ENCODE measurements at regions not wholly inside any gene's neighbourhood (a gene's known extent, or its start where the extent isn't known, plus 50 kb on each side); places are given as distances from the start of the nearest gene placed in this dataset.
"Not testable (repeated sequence)": the region's sequence is repeated elsewhere in the genome, so short reads cannot be mapped to it uniquely, and the experiment has no call there.

GRCh38 chr5:13081116-13081515 is 863.4 kb downstream of the DNAH5 start:
- H3K4me1 Mint-ChIP-seq = no peaks in the 10 kb centered on the region
- H3K9me3 Mint-ChIP-seq = peaks cover 6% of the 10 kb centered on the region
- H3K36me3 Mint-ChIP-seq (ENCODE audit: low read depth) = no peaks in the 10 kb centered on the region
- H3K27ac Mint-ChIP-seq = no peak overlapping the region
- no peak for DNase-seq
- H3K27me3 Mint-ChIP-seq = no peaks in the 10 kb centered on the region
- POLR2A ChIA-PET = no interaction called here
- CTCF ChIA-PET = no interaction called here
- H3K4me3 Mint-ChIP-seq = no peak overlapping the region

GRCh38 chr5:13072936-13073335 is 871.6 kb downstream of the DNAH5 start:
- H3K4me3 Mint-ChIP-seq; H3K27me3 Mint-ChIP-seq; H3K27ac Mint-ChIP-seq; POLR2A ChIA-PET; H3K4me1 Mint-ChIP-seq; CTCF ChIA-PET; H3K36me3 Mint-ChIP-seq (ENCODE audit: low read depth); DNase-seq: not testable (repeated sequence)
- peaks cover 17% of the 10 kb centered on the region for H3K9me3 Mint-ChIP-seq

GRCh38 chr5:13063088-13063487 is 881.4 kb downstream of the DNAH5 start:
- ChIA-PET CTCF (no interaction called here), POLR2A (no interaction called here)
- H3K36me3 Mint-ChIP-seq (ENCODE audit: low read depth) = no peaks in the 10 kb centered on the region
- H3K4me3 Mint-ChIP-seq = no peak overlapping the region
- no peaks in the 10 kb centered on the region for H3K4me1 Mint-ChIP-seq
- H3K9me3 Mint-ChIP-seq = peaks cover 5% of the 10 kb centered on the region
- H3K27me3 Mint-ChIP-seq = no peaks in the 10 kb centered on the region
- H3K27ac Mint-ChIP-seq = no peak overlapping the region
- DNase-seq = no peak

- peaks cover 3% of the 10 kb centered on the region for H3K36me3 Mint-ChIP-seq (ENCODE audit: low read depth)
- no peaks in the 10 kb centered on the region for H3K27me3 Mint-ChIP-seq
- H3K4me1 Mint-ChIP-seq = peaks cover 7% of the 10 kb centered on the region
- DNase-seq = no peak
- H3K27ac Mint-ChIP-seq = no peak overlapping the region
- ChIA-PET CTCF (no interaction called here), POLR2A (no interaction called here)
- H3K9me3 Mint-ChIP-seq = peaks cover 16% of the 10 kb centered on the region
- H3K4me3 Mint-ChIP-seq = no peak overlapping the region
Measured at GRCh38 chr5:13045897-13046551, 898.5 kb downstream of the DNAH5 start.

DNA sequence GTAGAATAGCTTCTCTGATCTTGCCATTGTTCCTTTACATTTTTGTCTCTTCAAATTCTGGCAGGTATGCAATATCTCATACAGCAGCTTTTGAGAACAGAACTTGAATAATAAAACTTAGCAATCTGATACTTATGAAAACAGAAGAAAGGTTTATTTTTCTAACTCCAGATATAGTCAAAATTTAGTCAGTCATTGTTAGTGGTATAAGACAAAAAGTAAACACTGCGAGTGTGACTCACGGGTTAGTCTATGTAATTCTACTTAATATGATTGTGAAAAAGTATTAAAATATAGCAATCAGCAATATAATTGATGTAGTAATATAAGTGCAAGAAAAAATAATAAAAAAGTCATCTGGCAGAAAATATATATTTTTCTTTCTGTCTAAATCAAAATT is 910.4 kb downstream of the DNAH5 start:
- ChIA-PET POLR2A (no interaction called here), CTCF (no interaction called here)
- no peak overlapping the region for H3K4me3 Mint-ChIP-seq

GRCh38 chr5:13029211-13029610 is 915.3 kb downstream of the DNAH5 start:
- Mint-ChIP-seq H3K9me3 (peaks cover 7% of the 10 kb centered on the region), H3K4me3 (no peak overlapping the region), H3K27me3 (no peaks in the 10 kb centered on the region), H3K27ac (no peak overlapping the region), H3K4me1 (no peaks in the 10 kb centered on the region), H3K36me3 (ENCODE audit: low read depth) (no peaks in the 10 kb centered on the region)
- ChIA-PET CTCF (no interaction called here), POLR2A (no interaction called here)
- DNase-seq = no peak

More for the DNA sequence above, 910.4 kb downstream of the DNAH5 start:
- DNase-seq = no peak
- Mint-ChIP-seq H3K27me3 (no peaks in the 10 kb centered on the region), H3K9me3 (peaks cover 8% of the 10 kb centered on the region), H3K36me3 (ENCODE audit: low read depth) (no peaks in the 10 kb centered on the region), H3K4me1 (no peaks in the 10 kb centered on the region), H3K27ac (no peak overlapping the region)

GRCh38 chr5:13027874-13028273 is 916.6 kb downstream of the DNAH5 start:
- ChIA-PET POLR2A (no interaction called here), CTCF (no interaction called here)
- Mint-ChIP-seq H3K4me3 (no peak overlapping the region), H3K9me3 (peaks cover 7% of the 10 kb centered on the region), H3K36me3 (ENCODE audit: low read depth) (no peaks in the 10 kb centered on the region), H3K4me1 (no peaks in the 10 kb centered on the region), H3K27me3 (no peaks in the 10 kb centered on the region), H3K27ac (no peak overlapping the region)
- no peak for DNase-seq

DNA sequence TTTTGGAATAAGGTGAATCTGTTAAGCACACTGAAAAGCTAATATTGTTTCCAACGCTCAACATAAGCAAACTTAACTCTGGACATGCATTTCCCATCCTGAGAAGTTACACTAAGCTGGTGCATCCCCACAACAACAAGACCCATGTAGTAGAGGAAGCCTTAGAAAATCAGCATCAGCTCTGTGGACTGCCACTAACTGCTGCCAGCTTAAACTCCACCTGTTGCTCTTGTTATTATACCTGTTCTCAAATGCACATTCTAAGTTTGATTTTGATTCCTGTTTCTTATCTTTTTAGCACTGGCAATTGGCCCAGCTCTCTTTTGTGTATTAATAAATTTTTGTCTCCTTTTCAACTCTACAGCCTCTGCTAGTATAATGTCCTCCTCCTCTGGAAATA is 924.8 kb downstream of the DNAH5 start:
- Mint-ChIP-seq H3K4me3 (no peak overlapping the region), H3K4me1 (no peaks in the 10 kb centered on the region), H3K36me3 (ENCODE audit: low read depth) (no peaks in the 10 kb centered on the region), H3K27ac (no peak overlapping the region), H3K27me3 (no peaks in the 10 kb centered on the region), H3K9me3 (no peaks in the 10 kb centered on the region)
- no peak for DNase-seq
- ChIA-PET POLR2A (no interaction called here), CTCF (no interaction called here)

DNA sequence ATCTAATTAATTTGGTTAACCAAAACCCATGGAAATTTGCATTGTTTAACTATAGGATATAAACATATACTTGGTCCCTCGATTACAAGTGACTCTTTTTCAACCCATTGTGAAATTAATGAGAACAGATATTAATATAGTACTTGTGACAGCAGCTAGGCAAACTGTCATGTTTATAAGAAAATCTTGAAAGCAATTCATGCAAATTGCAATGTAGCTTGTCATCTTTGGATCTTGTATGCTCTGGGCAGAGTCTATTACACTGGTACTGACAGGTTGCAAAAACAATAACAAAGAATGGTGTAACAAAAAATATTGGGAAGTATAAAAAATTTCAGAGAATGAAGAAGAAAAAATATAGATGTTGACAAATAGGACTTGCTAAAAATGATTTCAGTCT is 941.0 kb downstream of the DNAH5 start:
- Mint-ChIP-seq H3K4me3 (no peak overlapping the region), H3K4me1 (no peaks in the 10 kb centered on the region), H3K27me3 (no peaks in the 10 kb centered on the region), H3K27ac (no peak overlapping the region), H3K36me3 (ENCODE audit: low read depth) (no peaks in the 10 kb centered on the region), H3K9me3 (peaks cover 11% of the 10 kb centered on the region)
- POLR2A ChIA-PET = no interaction called here
- DNase-seq = no peak
- CTCF ChIA-PET = no interaction called here

- Mint-ChIP-seq H3K27me3 (no peaks in the 10 kb centered on the region), H3K4me3 (no peak overlapping the region), H3K36me3 (ENCODE audit: low read depth) (no peaks in the 10 kb centered on the region), H3K27ac (no peak overlapping the region), H3K9me3 (peaks cover 12% of the 10 kb centered on the region), H3K4me1 (no peaks in the 10 kb centered on the region)
- CTCF ChIA-PET = no interaction called here
- POLR2A ChIA-PET = no interaction called here
- no peak for DNase-seq
Measured at GRCh38 chr5:12999667-13000066, 944.8 kb downstream of the DNAH5 start.

GRCh38 chr5:12985142-12985541 is 959.3 kb downstream of the DNAH5 start:
- Mint-ChIP-seq H3K27ac (no peak overlapping the region), H3K27me3 (no peaks in the 10 kb centered on the region), H3K4me1 (no peaks in the 10 kb centered on the region), H3K4me3 (no peak overlapping the region), H3K36me3 (ENCODE audit: low read depth) (no peaks in the 10 kb centered on the region), H3K9me3 (peaks cover 10% of the 10 kb centered on the region)
- DNase-seq = no peak
- CTCF ChIA-PET = no interaction called here
- POLR2A ChIA-PET = no interaction called here

GRCh38 chr5:12974856-12975255 is 969.6 kb downstream of the DNAH5 start:
- ChIA-PET POLR2A (no interaction called here), CTCF (no interaction called here)
- H3K36me3 Mint-ChIP-seq (ENCODE audit: low read depth) = no peaks in the 10 kb centered on the region
- no peak overlapping the region for H3K27ac Mint-ChIP-seq
- no peak for DNase-seq
- H3K4me3 Mint-ChIP-seq = no peak overlapping the region
- H3K4me1 Mint-ChIP-seq = no peaks in the 10 kb centered on the region
- H3K9me3 Mint-ChIP-seq = peaks cover 2% of the 10 kb centered on the region
- no peaks in the 10 kb centered on the region for H3K27me3 Mint-ChIP-seq

DNA sequence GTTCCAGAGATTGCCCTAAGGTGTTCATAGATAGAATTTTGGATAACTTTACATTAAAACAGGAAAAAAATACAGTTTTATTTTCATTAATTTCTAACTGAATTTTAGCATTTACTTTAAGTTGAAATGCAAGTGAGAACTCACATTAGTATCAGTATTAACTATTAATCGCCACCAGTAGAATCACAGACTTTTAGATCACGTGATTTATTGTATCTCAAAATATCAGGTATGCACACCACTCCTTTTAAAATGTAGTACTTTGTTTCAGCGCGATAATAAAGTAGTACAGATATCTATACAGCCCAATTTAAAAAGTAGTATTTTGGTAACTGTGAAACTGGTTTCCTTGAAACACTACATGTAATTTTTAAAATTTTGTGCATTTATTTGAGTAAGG is 978.7 kb downstream of the DNAH5 start:
- Mint-ChIP-seq H3K4me1 (no peaks in the 10 kb centered on the region), H3K4me3 (no peak overlapping the region), H3K27ac (no peak overlapping the region), H3K9me3 (peaks cover 13% of the 10 kb centered on the region), H3K27me3 (no peaks in the 10 kb centered on the region), H3K36me3 (ENCODE audit: low read depth) (no peaks in the 10 kb centered on the region)
- DNase-seq = no peak
- ChIA-PET CTCF (no interaction called here), POLR2A (no interaction called here)

GRCh38 chr5:12959713-12960112 is 984.8 kb downstream of the DNAH5 start:
- DNase-seq = no peak
- no peaks in the 10 kb centered on the region for H3K36me3 Mint-ChIP-seq (ENCODE audit: low read depth)
- no peak overlapping the region for H3K4me3 Mint-ChIP-seq
- H3K4me1 Mint-ChIP-seq = no peaks in the 10 kb centered on the region
- no peak overlapping the region for H3K27ac Mint-ChIP-seq
- POLR2A ChIA-PET = no interaction called here
- no peaks in the 10 kb centered on the region for H3K27me3 Mint-ChIP-seq
- H3K9me3 Mint-ChIP-seq = no peaks in the 10 kb centered on the region
- CTCF ChIA-PET = no interaction called here

- POLR2A ChIA-PET = no interaction called here
Measured at GRCh38 chr5:12952409-12952808, 992.1 kb downstream of the DNAH5 start.

More at GRCh38 chr5:12952409-12952808, 992.1 kb downstream of the DNAH5 start:
- CTCF ChIA-PET = no interaction called here
- no peaks in the 10 kb centered on the region for H3K36me3 Mint-ChIP-seq (ENCODE audit: low read depth)
- no peak overlapping the region for H3K27ac Mint-ChIP-seq
- H3K4me1 Mint-ChIP-seq = no peaks in the 10 kb centered on the region
- H3K27me3 Mint-ChIP-seq = no peaks in the 10 kb centered on the region
- DNase-seq = no peak
- H3K4me3 Mint-ChIP-seq = no peak overlapping the region
- peaks cover 9% of the 10 kb centered on the region for H3K9me3 Mint-ChIP-seq

All from activated CD4-positive, alpha-beta memory T cell treated with anti-CD3 and anti-CD28 coated beads, Interleukin-2, amount 10 ng/mL, durations not matched to agents 7 days and 5 days (primary cell).